Uterus (tissue), 2 donors: ENCODE measurements at regions not wholly inside any gene's neighbourhood (a gene's known extent, or its start where the extent isn't known, plus 50 kb on each side); places are given as distances from the start of the nearest gene placed in this dataset.

ENCODE experiments used
- CTCF ChIP-seq, 4 experiments: fragments of 200-600 bp in 2 of 4; fragments of 450-650 bp in 2 of 4; sonication (generic) in 2 of 4; IDR thresholded peaks; one replicate each; pipeline ENCODE4 v1.5.1; 2016 to 2019; ENCODE audit warnings: antibody characterized with exemption in 4 of 4, mild to moderate bottlenecking in 2 of 4, moderate library complexity in 1 of 4
- POLR2A ChIP-seq, 2 donors: fragments of 450-650 bp; IDR thresholded peaks; one replicate each; pipeline ENCODE4 v1.6.1; 2016; ENCODE audit warnings: antibody characterized with exemption in 2 of 2, mild to moderate bottlenecking in 1 of 2, moderate library complexity in 1 of 2

DNA sequence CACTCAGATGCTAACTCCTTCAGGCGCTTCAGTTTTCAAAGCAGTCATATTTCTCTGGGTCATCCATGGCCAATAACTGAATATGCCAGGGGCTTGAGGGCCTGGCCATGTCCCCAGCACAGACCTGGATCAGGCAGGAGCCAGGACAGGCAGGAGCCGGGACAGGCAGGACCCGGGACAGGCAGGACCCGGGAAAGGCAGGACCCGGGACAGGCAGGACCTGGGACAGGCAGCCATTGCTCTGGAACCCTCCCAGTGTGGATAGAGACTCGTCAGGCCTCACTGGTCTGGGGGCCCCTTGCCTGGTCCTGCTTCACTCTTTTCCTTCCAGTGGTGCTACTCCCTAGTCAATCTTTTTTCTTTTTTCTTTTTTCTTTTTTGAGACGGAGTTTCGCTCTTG lies 117.5 kb upstream of the TEX51 start:
- TF ChIP-seq CTCF (IDR thresholded peaks at IDR 0.05) (no peak), POLR2A (IDR thresholded peaks at IDR 0.05) (no peak)
